SK-N-SH (cell line): ENCODE measurements at regions not wholly inside any gene's neighbourhood (a gene's known extent, or its start where the extent isn't known, plus 50 kb on each side); places are given as distances from the start of the nearest gene placed in this dataset.

Experiments used
- IRF3 ChIP-seq: fragments of 150-350 bp; IDR thresholded peaks from 2 replicates; pipeline ENCODE4 v1.6.1; 2016; ENCODE audit warnings: mild to moderate bottlenecking, low read depth, low read length
- JUND ChIP-seq: IDR thresholded peaks from 2 replicates; pipeline ENCODE4 v1.4.0; 2012
- MAX ChIP-seq: IDR thresholded peaks from 2 replicates; pipeline ENCODE4 v1.4.0; 2012; ENCODE audit warnings: low read depth
- POLR2AphosphoS5 ChIP-seq: IDR thresholded peaks from 2 replicates; pipeline ENCODE4 v1.6.1; 2012; ENCODE audit warnings: low read depth, low read length
- RCOR1 ChIP-seq: fragments of 150-350 bp; IDR thresholded peaks from 2 replicates; pipeline ENCODE4 v1.6.1; 2017; ENCODE audit warnings: antibody characterized with exemption, low read length
- RFX5 ChIP-seq: IDR thresholded peaks from 2 replicates; pipeline ENCODE4 v1.6.1; 2012; ENCODE audit warnings: mild to moderate bottlenecking, improper control_type of control experiment, low read length
- RXRA ChIP-seq: IDR thresholded peaks from 2 replicates; pipeline ENCODE4 v1.4.0; 2012; ENCODE audit warnings: low read depth, mild to moderate bottlenecking, borderline replicate concordance
- SIN3A ChIP-seq: IDR thresholded peaks from 2 replicates; pipeline ENCODE4 v1.6.1; 2012; ENCODE audit warnings: low read depth, mild to moderate bottlenecking, low read length, moderate library complexity, borderline replicate concordance
- SMC3 ChIP-seq: IDR thresholded peaks from 2 replicates; pipeline ENCODE4 v1.6.1; 2012; ENCODE audit warnings: low read depth, low read length, improper control_type of control experiment
- TAF1 ChIP-seq: IDR thresholded peaks from 2 replicates; pipeline ENCODE4 v1.6.1; 2012; ENCODE audit warnings: low read depth, mild to moderate bottlenecking, low read length, moderate library complexity, borderline replicate concordance
- TEAD4 ChIP-seq: IDR thresholded peaks from 2 replicates; pipeline ENCODE4 v1.4.0; 2012; ENCODE audit warnings: mild to moderate bottlenecking, borderline replicate concordance; ENCODE audit not compliant: insufficient read depth
- YY1 ChIP-seq: IDR thresholded peaks from 2 replicates; pipeline ENCODE4 v1.4.0; 2012; ENCODE audit warnings: low read depth, mild to moderate bottlenecking
- TF ChIP-seq, protein P1 (sequence below): fragments of 200-600 bp; sonication (generic); IDR thresholded peaks from 2 replicates; pipeline ENCODE4 v1.6.1; 2017; ENCODE audit warnings: antibody characterized with exemption, mild to moderate bottlenecking, moderate library complexity

- TF ChIP-seq, protein P1, sequence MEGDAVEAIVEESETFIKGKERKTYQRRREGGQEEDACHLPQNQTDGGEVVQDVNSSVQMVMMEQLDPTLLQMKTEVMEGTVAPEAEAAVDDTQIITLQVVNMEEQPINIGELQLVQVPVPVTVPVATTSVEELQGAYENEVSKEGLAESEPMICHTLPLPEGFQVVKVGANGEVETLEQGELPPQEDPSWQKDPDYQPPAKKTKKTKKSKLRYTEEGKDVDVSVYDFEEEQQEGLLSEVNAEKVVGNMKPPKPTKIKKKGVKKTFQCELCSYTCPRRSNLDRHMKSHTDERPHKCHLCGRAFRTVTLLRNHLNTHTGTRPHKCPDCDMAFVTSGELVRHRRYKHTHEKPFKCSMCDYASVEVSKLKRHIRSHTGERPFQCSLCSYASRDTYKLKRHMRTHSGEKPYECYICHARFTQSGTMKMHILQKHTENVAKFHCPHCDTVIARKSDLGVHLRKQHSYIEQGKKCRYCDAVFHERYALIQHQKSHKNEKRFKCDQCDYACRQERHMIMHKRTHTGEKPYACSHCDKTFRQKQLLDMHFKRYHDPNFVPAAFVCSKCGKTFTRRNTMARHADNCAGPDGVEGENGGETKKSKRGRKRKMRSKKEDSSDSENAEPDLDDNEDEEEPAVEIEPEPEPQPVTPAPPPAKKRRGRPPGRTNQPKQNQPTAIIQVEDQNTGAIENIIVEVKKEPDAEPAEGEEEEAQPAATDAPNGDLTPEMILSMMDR: no peak
- TF ChIP-seq YY1: no peak
- TF ChIP-seq JUND: no peak
- no peak for TF ChIP-seq RCOR1
- no peak for TF ChIP-seq MAX
- no peak for TF ChIP-seq RXRA
- TF ChIP-seq POLR2AphosphoS5: no peak
- TF ChIP-seq SIN3A: no peak
- no peak for TF ChIP-seq RFX5
- TF ChIP-seq IRF3: no peak
- TF ChIP-seq TEAD4: no peak
- no peak for TF ChIP-seq TAF1
- no peak for TF ChIP-seq SMC3
Observed at GRCh38 chr18:39215920-39216319, 1650.3 kb upstream of the CELF4 start.
